ENCODE measurements at regions not wholly inside any gene's neighbourhood (a gene's known extent, or its start where the extent isn't known, plus 50 kb on each side); places are given as distances from the start of the nearest gene placed in this dataset.

DNA sequence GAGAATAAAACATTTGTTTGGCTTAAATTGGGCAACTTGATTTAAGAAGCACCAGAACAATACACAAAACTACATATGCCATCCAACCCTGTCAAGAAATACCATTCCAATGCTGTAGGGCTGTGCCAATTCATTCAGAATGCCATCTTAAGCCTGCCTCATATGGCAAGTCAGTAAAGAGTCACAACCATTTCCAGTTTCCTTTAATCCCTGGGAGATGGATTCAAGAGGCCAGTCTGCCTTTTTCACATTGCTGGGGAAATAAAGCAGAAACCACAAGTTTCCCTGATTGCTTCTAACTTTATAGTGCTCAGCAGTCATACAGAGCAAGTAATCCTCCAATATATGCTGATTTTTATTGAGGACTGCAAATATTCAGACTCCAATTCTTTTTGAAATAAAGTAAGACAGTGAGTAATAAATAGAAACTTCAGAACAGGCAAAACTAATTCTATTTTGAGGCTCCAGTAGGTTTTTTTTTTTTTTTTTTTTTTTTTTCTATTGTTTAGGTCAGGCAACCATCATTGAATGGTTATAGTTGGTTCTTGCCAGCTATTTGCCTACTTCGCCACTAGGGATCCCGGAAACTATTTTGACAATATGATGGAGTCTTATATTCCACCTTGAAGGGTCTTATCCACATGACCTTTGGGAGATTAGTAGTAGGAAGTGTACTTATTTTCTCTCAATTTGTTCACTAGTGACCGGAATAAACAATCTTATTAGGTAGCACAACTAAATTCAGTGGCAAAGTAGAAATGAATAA is 400.9 kb upstream of the MEF2C start:
- no peak for DNase-seq

GRCh38 chr5:89282554-89283510 is 399.8 kb upstream of the MEF2C start:
- no peak for DNase-seq

- no peak for DNase-seq
Measured at GRCh38 chr5:89281766-89282553, 399.0 kb upstream of the MEF2C start.

GRCh38 chr5:89281211-89281610 is 398.2 kb upstream of the MEF2C start:
- no peak for DNase-seq

GRCh38 chr5:89280103-89281037 is 397.4 kb upstream of the MEF2C start:
- DNase-seq = no peak

DNA sequence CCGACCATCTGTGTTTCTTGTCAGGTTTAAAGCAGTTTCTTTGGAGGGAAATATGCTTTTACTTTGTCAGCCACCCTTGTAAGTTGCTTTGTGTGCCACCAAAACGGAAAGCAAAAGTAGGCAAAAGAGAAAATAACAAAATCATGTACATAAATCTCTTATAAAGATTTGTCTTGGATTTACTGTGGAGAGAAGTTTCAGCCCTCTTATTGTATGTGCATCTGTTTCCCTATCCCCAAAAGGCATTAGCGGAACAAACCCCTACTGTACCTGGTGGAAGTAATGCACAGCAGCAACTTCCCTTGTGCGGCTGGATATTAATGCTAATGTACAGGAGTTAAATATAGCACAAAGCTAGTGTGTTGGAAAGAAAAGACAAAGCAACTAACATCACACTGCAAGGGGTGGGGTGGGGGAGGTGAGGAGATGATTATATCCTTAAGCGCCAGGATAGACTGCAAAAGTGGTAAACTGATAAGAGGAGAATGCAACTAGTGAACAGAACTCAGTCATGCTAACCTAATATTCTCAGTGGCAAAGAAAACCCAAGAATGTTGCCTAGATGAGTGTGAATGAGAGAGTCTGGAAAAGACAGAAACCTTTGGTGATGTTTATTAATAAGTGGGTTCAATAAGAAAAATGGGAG is 396.5 kb upstream of the MEF2C start:
- no peak for DNase-seq

- DNase-seq = no peak
Measured at GRCh38 chr5:89277816-89278215, 394.8 kb upstream of the MEF2C start.

- DNase-seq = no peak
Measured at GRCh38 chr5:89276566-89277305, 393.8 kb upstream of the MEF2C start.

DNA sequence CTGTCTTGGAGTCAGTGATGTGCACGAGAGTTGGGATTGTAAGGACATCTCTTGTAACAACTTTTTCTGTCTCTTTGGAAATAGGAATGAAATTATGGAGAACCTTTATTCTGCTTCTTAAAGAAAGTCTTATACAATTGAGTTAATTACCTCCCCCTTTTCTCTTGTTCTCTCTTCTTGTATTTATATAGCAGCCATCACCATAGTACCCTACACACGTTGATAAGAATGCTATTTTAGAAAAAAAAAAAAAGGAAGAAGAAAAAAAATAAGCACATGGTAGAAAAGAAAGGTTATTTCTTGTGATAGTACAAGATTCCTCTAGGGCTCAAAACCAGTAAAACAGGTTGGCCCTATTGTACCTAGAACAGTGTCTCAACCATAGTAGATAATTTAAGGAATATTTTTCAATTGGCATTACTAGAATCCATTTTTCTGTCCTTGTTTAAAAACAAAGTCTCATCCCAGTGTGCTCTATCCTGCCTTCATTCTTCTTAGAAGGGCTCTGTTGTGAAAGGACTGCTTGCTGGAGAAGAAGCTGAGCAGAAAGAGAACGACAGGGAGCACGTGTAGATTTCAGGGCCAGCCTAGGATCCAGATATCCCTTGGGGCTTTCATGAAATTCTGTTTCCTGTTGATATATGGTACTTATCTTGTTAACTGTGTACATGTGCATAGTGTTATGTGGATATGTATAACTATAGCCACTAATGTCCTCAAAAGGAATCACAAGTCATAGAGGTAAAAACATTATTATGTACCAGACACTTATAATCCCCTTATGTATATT is 392.3 kb upstream of the MEF2C start:
- no peak for DNase-seq

DNA sequence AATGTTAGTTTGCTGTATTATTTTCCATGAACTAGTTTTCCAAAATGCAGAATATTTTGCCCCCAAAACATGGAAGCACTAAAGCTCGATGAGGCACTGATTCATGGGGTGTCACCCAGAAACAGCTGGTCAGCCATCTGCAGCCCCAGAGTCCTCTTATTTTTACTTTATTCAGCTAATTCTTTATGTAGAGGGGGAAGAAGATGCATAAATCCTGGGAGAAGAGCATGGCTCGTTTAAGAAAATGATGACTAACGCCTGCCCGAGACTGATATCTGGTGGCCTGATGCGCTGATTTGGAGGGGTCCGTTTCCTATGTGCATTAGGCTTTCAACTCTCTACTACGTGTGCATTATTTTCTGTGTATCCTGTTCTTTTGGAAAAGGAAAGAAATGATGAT is 390.3 kb upstream of the MEF2C start:
- no peak for DNase-seq

DNA sequence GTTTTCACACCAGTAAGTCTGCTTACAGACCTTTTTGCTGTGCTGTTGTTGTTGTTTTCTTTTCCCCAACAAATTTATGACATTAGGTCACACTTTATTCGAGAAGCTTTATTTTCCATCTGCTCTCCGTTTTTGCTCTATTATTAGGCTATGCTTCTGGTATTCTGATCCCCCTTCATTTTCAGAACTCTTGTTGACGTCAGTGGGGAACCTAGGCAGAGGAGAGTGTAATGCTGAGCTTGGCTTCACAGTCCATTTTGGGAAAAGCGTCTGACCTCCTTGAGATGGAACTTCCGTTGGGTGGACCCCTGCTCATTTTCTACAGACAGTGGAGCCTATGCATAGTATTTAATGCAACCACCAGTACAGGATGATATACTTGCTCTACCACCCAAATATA is 387.9 kb upstream of the MEF2C start:
- DNase-seq = no peak

DNA sequence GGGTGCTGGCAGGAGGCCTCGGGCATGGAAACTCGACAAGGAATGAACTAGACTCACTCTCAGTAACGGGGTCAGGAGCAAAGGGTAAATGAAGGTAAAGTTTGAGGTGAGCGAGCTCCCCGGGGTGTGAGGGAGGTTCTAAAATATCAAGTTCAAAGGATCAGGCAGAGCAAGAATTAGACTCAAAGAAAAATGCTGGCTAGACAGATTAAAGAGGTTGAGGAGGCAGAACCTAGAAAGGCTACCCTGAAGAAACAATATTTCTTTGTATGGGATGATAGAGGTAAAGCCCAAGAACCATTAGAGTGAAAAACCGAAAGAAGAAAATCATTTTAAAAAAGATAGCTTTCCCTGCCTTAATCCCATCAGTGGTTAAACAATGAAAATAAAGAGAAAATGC is 386.7 kb upstream of the MEF2C start:
- no peak for DNase-seq

- DNase-seq = no peak
Measured at GRCh38 chr5:89268460-89268859, 385.5 kb upstream of the MEF2C start.

DNA sequence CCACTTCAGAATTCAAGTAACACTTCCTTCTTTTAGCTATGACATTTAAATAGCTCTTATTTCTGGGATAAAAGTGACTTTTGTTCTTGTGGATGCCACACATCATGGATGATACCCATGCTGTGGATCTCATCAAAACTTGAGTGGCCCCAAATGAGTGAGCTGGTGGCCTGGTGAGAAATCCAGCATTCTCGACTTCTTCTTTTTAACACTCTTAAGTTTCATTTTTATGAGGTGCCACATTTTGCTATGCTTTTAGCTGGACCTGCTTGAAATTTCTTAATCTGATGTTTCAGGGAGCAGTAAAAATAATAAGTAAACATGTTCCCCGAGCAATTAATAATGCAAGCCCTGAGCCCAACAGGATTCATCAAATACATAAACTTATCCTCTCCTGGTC is 384.8 kb upstream of the MEF2C start:
- no peak for DNase-seq

DNA sequence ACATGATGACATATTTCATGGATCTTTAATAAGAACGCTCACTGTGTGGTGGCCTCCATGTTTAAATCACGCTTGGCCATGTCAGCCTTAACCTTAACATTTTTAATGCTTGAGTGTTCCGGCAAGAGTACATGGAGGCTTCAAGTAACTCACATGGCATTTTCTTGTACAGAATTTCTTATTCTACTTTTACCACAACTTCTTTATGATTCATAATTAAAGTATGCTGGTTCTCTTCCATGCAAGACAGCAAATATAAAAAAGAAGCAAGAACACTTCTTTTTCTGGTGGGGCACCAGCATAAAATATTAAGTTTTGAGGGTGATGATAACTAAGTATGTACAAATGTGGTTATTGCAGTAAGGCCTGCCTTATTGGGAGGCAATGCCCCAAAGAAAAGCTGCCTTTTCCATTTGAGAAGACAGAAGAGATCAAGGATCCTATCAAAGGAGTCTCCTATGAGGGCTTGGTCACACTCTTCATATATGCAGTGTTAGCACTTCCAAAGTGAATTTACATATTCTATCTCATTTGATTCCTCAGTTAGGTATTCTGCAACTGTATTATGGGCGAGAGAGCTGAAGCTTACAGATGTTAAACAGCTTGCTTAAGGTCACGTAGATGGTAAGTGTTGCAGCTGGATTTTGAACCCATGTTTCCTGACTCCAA is 382.7 kb upstream of the MEF2C start:
- no peak for DNase-seq

DNA sequence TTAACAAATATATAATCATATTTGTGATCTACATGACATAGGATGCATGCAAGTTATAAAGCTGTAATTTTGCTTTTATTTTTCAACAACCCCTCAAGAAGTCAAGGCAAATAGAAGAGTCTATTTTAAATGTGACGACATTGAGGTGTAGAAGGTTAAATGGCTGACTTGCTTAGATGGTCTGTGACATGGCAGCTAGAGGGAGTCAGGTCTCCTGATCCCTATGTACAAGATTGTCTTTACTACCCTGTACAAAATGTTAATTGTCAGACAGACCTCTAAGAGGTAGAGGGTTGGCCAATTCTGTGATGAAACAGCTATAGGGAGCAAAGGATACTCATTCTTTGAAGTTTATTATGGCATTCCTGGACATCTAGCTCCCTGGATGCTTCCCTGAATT is 380.9 kb upstream of the MEF2C start:
- no peak for DNase-seq

DNA sequence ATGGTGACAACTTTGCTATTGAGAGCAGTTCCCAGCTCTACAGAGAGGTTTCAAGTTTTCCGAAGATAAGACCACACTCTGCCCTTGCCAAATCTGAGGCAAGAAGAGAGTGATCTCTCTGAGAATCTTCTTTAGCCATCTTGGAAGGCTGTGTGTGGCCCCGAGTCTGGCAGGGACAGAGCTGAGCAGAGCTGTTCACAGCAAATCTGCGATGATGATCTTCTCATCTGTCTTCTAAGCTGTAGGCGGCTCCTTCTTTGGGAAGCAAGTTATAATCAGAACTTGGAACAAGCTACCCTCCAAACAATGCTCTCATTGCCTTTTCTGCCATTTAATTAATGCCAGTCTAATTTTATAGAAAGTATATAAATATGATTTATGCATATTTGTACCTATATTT is 379.0 kb upstream of the MEF2C start:
- DNase-seq = no peak

DNA sequence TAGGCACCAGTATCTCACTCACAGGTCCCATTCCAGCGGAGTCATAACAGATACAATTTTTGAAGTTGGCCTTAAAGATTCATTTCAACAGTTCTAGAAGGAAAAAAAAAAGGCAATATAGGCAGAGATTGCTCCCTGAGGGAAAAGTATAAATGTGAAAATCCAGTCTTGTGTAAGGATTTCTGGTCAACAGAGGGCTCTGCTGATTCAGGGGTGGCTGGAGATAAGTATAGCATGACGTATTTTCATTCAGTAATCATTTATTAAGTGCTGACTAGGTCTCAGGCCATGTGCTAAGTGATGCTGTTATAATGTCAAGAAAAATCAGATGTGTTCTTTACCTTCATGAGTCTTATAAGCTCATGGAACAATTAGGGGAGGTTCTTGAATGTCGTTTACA is 377.3 kb upstream of the MEF2C start:
- DNase-seq = no peak

DNA sequence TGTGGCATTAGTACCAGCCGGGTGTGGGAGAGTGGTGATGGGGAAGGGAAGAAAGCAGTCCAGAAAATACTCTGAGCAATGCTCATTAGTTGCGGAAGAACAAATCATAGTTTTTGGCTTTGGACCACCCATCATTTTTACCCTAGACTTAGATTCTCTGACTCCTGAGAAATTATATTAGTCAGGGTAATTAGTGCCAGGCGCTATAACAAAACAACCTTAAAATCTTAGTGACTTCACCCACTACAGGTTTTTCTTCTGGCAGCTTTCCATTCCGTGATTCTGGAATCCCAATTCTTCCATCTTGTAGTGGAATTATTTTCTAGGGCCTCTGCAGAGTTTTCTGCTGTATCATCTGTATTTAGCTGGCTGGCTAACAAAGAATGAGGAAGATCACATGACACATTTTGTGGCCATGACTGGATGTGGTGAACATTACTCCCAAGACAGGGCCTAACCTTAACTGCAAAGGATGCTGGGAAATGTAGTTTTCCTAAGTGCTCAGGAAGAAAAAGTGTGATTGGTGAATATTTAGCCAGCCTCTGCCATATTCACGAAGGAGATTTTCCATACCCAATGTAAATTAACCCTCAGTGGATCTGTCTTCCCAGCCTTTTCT is 373.0 kb upstream of the MEF2C start:
- DNase-seq = no peak

All from COR-L47 (cell line).